GM12891 (cell line): ENCODE measurements at regions not wholly inside any gene's neighbourhood (a gene's known extent, or its start where the extent isn't known, plus 50 kb on each side); places are given as distances from the start of the nearest gene placed in this dataset.

Experiments
- PAX5 ChIP-seq: IDR thresholded peaks from 2 replicates; pipeline ENCODE4 v1.6.1; 2011; ENCODE audit warnings: low read length, moderate library complexity, mild to moderate bottlenecking; ENCODE audit not compliant: insufficient read depth, severe bottlenecking
- POLR2A ChIP-seq: IDR thresholded peaks from 2 replicates; pipeline ENCODE4 v1.6.1; 2011; ENCODE audit warnings: low read depth, low read length, control low read depth
- POLR2AphosphoS5 ChIP-seq: IDR thresholded peaks from 2 replicates; pipeline ENCODE4 v1.6.1; 2011; ENCODE audit warnings: low read depth, low read length, control low read depth
- TAF1 ChIP-seq: IDR thresholded peaks from 2 replicates; pipeline ENCODE4 v1.6.1; 2011; ENCODE audit warnings: low read depth, low read length, control low read depth

DNA sequence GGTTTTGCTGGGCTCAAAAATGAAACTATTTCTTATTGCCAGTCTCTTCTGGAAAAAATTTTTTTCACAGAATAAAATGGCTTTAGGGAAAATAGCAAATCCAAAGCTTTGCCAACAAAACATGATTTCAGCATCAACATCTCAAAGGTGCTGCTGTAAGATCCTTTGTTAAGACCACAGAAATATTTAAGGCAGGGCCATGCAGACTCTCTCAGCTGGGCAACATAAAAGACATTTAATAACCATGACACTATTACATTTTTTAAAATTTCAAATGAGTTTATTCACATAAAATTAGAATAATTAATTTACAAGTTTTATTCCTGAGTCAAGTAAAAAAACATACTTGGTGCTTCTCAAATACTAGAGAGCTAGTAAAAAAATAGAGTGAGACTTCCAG lies 527.1 kb upstream of the DPPA4 start:
- TF ChIP-seq POLR2A = no peak
- no peak for TF ChIP-seq POLR2AphosphoS5
- TF ChIP-seq TAF1 = no peak
- TF ChIP-seq PAX5 = no peak
